HG03442 (cell line): ENCODE measurements at regions not wholly inside any gene's neighbourhood (a gene's known extent, or its start where the extent isn't known, plus 50 kb on each side); places are given as distances from the start of the nearest gene placed in this dataset.

Experiments used
- ATAC-seq: cut with Tn5 transposase; IDR thresholded peaks from one replicate; pipeline ENCODE4 v1.9.1; 2021; ENCODE audit warnings: mild to moderate bottlenecking, moderate library complexity; ENCODE audit not compliant: unreplicated experiment

DNA sequence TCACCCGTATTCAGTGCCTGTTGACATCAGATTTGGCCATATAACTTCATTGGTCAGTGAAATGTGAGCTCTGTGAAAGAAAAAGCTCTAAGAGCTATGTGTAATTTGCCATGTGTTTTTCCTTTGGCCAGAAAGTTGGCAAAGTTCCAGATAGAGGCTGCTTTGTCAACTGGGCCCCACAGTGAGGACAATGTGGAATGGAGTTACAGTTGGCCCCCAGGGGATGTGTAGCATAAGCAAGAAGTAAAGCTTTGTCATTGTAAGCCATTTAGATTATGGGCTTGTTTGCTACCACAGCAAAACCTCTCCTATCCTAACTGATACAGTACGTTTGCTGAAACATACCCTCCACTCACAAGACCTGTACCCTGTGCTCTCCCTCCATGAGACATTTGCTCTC is 119.1 kb upstream of the HABP2 start:
- no peak for ATAC-seq

GRCh38 chr10:113434315-113434714 is 118.5 kb upstream of the HABP2 start:
- no peak for ATAC-seq

GRCh38 chr10:113434950-113435349 is 117.9 kb upstream of the HABP2 start:
- no peak for ATAC-seq

- no peak for ATAC-seq
These were observed 117.0 kb upstream of the HABP2 start for GRCh38 chr10:113435881-113436280.

DNA sequence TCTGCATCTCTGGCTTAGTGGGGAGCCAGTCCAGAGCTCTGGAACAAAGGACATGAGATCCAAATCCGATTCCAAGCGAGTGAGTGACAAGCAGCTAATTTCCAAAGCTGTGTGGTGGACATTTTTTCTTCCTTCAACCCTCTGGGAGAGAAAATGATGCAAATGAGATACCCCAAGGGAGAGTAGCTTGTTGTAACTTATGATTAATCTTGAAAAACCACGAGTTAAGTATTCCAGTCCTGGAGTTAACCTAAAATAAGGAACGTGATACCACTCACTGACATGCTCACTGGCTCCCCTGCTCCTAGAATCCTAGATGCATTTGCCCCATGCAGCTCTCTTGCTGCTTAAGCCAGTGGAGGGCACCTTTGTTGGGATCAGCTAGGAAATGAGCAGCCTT is 116.0 kb upstream of the HABP2 start:
- no peak for ATAC-seq

DNA sequence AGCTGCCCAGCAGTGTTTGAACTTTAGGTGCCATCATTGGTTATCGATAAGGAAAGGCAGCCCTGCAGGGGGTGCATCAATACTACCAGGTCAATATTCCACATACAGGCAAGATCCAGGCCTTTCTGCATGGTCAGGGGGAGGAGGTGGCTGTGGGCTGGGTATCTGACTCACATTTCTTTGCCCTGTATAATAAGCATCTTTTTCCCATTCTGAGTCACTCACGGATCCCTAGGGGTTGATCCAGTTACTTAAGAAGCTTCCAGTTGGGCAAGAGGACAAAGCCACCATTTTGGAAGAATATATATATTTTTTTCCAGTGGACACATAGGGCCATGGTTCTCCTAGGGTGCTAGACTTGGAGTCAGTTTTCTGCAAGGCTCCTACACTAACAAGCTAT is 114.2 kb upstream of the HABP2 start:
- ATAC-seq: no peak

GRCh38 chr10:113441220-113441619 is 111.6 kb upstream of the HABP2 start:
- ATAC-seq: no peak

GRCh38 chr10:113441686-113442270 is 111.1 kb upstream of the HABP2 start:
- no peak for ATAC-seq

DNA sequence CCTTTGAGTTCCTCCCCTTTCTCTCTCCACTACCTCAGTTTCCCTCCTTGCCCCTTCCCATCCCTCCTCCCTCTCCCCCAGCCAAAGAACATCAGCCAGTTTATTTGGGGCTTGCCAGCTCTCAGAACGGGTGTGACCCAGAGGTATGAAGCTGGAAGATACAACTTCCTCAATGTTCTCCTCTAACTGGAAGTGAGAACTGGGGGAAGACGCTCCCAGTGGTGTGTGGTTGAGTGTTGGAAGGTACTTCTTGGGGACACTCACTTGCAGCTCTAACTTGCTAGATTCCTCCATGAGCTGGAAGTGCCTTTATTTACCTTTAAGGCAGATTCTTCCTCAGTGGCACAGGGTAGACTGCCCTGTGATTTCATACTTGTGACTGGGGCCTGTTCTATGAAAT is 110.5 kb upstream of the HABP2 start:
- ATAC-seq: no peak

DNA sequence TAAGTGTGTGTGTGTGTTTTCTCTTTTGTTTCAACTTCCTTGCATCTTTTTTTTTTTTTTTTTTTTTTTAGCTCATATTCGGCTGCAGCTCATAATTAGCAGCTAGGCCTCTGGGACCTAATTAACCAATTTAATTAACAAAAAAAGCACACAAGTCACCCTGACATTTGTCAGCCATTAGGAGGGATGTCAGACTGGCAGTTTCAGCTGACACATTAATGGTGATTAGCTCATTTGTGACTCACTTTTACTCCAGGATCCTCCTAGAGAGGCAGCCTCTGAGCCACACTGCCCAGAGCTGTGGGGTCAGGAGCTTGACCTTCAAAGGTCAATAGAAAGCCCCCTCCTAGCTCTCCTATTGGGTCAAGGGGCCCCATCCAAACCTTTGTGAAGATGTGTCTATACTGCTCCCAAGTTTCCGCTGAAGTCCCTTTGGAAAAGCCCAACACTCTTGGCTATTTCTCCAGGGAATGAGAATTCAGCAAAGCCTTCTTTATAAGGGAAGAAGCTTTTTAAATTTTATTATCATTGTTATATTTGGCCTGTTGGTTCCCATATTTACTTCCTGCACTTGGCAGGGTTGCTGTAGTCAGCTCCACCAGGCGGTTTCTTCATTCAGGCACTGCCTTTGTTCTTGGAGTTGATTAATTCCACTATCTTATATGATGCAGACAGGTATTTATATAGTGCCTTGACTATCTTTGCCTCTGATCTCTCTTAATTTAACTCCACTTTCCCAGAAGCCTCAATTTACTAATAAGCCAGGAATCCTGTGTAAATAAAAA is 109.5 kb upstream of the HABP2 start:
- no peak for ATAC-seq

GRCh38 chr10:113444766-113445365 is 108.0 kb upstream of the HABP2 start:
- no peak for ATAC-seq

DNA sequence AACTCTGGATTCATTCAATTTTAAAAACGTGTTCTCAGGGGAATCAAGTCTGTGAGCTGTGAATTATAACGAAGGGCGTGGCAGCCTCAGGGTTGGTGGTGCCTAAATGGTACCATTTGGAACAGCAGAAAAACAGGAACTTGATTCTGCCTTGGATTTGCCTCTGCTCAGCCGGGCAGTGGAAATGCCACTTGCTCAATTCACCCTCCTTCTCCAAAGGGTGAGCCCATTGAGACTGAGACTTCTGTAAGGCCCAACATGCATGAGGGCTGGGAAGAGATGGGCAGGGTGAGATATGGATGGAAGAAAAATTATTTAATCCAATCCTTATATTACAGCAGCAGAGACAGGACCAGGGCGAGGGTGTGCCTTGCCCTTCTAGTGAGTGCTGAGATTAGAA is 107.1 kb upstream of the HABP2 start:
- no peak for ATAC-seq

DNA sequence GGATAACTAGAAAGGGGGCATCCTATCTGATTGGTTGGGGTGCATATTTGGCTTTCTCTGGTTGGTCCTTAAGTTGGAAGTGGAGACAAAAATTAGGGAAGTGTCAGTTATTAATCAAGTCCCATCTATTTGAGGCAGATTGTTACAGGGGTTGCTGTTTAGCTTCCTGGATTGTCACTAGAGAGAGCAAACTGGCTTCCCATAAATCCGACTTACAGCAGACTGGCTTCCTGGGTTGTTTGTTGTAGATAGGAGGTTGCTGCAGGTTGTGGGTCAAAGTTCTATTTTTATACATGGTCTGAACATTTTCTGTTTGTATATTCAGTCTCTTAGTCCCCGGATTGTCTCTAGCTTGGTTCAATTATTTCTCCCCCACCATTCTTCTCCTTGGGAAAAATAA is 106.1 kb upstream of the HABP2 start:
- ATAC-seq: no peak

- no peak for ATAC-seq
These were observed 105.6 kb upstream of the HABP2 start for GRCh38 chr10:113447278-113447677.

GRCh38 chr10:113449006-113449695 is 103.7 kb upstream of the HABP2 start:
- ATAC-seq: no peak

GRCh38 chr10:113450046-113450804 is 102.6 kb upstream of the HABP2 start:
- no peak for ATAC-seq

- no peak for ATAC-seq
These were observed 101.9 kb upstream of the HABP2 start for GRCh38 chr10:113450906-113451305.

DNA sequence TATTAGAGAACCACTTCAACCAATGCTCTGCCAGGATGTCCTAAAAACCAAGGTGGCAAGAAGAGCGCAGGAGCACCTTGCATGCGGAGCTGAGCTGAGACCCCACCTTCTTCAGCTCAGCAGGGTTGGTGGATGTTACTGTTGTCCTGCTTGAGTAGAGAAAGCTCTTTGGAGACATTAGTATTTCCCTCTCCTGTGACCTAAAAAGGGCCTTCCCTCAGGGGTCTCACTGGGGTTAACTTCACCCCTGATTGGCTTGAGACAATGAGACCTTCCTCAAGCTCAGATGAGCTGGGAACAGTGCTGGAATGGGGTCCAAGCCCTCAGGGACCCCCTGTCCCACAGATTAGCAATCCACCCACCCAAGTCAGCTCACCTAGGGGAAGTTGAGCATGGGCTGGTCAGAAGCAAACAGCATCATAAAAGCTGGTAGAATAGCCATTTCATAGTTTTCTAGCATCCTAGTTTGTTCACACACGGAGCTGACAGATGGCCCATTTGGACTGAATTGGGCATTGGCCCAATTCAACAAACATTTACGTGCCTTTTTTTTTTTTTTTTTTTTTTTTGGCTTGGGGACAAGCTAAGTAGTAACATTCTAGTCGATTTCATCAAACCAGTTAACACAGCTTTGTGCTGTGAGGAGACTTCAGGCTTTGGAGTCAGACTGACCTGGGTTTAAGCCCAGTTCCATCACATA is 100.6 kb upstream of the HABP2 start:
- ATAC-seq: no peak

DNA sequence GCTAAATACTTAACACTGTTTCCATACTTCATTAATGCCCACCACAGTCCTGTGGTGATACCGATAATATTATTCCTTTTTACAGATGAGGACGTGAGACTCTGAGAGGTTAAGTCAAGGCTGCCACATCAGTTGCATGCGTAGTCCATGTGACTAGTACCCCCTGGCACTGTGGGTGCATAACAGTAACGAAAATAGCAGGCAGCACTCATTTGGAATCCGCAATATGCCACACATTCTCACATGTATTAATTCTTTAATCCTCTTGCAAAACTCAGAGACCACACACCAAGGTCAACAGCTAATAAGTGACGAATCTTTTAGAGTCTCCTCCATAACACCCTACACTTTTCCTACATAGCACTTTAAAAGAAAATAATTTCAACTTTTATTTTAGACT is 99.5 kb upstream of the HABP2 start:
- no peak for ATAC-seq

DNA sequence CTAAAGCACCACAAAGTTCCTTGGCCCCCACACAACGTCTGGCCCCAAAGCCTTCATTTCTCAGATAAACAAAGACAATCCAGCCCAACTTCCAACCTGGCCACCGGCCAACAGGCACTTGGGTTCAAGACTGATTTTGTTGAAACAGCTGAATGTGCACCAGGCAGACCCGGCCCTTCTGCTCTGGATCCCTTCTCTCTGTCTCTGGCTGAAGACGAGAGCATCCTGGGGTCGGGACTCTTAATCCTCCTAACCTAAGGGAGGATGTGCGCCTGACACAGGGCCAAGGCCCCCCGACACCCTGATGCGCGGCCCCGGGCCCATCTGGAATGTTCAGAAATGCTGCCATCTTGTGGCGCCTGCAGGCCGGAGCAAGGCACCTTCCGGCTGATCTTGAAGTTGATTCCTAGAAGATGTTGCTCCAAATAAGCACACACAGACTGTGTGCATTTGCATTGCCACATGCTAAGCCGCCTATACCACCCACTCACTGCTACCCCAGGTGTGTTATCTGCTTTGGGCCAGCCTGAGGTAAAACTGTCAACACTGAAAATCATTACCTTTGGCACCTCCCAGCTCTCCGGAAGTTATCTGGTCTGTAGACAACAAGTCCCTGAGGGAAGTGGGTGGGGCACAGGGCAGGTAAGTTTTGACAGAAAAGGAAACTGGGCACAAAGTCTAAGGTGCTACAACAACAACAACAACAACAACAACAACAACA is 98.4 kb upstream of the HABP2 start:
- no peak for ATAC-seq
